AML-193 (cell line): ENCODE measurements at regions not wholly inside any gene's neighbourhood (a gene's known extent, or its start where the extent isn't known, plus 50 kb on each side); places are given as distances from the start of the nearest gene placed in this dataset.

Source experiments
- DNase-seq, 2 experiments: peaks; one replicate each; lab custom pipeline; 2025; lab: John Stamatoyannopoulos, UW

DNA sequence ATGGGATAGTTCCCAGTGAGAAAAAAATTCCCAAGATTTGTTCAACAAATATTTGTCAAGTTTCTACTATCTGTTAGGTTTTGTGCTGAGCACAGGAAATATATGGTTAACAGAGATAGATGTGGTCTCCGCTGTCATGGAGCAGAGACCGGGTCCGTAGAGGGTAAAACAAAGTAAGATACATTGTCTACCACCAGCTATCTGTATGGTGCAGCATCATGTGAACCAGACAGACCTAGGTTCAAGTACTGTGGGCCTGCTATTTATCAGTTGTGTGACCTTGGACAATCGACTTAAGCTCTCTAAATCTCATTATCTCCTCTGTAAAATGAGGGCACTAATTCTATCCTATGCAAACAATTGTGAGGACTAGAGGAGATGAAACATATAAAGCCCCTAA lies 109.8 kb downstream of the DUSP10 start:
- no peak for DNase-seq

DNA sequence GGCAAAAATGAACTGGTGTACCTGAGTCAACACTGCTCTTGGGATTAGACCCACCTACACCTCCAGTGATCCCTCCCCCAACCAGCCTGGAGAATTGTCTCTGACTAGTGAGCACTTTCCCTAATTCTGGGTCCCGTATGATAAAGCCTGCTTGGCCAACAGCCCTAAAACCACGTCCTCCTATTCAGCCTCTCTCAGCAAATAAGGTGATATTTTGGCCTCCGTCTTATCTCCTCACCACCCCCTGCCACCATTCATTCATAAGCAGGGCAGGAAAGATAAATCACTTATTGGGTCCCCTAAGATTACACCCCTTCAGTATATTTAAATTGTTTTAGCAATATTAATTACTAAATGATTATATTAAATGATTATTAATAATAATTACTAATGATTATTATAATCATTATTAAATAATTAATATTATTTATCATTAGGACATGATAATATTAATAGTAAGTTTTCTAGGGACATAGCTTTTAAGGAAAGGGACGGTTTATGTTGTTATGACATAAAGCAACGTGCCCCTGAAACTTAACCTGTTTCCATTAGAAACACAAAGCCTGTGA lies 108.0 kb downstream of the DUSP10 start:
- no peak for DNase-seq

DNA sequence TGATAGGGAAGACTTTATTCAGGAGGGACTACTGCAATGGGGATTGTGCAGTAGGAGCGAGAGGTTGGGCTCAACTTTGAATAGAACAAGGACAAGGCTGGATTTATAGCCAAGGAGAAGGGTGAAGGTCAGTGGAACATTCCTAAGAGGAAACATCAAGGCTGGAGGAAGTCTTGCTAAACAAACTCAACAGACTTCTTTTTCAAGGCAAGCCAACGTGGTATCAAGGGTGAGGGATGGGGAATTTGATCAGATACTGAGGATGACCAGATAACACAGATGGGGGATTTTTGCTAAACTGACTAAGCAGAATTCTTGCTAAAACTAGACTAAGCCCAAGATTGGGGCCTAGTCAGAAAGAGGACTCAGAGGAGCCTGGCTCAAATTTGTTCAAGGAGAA lies 107.3 kb downstream of the DUSP10 start:
- no peak for DNase-seq

DNA sequence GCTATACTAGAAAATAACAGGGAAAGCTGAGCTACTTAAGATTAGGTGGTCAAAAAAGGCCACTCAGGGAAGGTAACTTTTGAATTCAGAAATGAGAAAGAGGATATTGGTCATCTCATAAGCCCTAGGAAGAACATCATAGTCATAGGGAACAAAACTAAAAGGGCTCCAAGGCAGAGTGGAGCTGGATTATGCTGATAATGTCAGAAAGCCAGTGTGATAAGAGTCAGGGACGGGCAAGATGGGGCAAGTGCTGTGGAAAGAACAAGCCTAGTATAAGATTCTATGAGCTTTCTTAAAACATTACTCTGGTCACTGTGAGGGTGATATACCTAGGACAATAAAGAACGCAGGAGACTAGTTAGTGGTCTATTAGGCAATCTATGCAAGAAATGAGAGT lies 106.6 kb downstream of the DUSP10 start:
- no peak for DNase-seq

DNA sequence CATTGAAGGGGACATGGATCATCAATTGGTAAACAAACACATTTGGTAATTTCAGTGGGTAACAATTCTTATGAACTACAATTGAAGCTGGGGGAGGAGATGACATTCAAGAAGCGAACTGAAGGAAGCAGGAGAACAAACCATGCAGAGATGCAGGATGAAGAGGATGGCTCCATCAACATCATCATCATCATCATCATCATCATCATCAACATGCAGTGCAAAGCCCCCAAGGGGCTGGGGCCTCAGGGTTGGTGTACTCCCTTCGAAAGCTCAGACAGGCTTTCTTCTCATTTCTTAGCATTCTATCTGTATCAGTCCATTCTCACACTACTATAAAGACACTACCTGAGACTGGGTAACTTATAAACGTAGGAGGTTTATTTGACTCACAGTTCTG lies 105.8 kb downstream of the DUSP10 start:
- DNase-seq, result no peak

DNA sequence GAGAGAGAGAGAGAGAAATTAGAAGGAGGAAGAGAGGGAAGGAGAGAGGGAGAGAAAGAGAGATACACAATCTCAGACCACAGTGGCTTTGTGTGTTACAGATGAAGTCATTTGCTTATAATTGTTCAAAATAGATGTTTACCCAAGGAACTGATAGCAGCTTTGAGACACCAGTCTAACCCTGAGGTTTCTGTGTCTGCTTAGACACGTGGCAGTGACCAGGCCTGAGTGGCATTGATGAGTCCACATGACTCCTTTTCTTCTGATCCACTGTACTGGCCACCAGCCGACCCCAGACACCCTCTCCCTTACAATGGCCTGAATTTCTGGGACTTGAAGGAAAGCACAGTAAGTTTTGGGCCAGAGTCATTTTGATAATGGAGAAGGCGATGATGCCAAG lies 104.9 kb downstream of the DUSP10 start:
- no peak for DNase-seq

DNA sequence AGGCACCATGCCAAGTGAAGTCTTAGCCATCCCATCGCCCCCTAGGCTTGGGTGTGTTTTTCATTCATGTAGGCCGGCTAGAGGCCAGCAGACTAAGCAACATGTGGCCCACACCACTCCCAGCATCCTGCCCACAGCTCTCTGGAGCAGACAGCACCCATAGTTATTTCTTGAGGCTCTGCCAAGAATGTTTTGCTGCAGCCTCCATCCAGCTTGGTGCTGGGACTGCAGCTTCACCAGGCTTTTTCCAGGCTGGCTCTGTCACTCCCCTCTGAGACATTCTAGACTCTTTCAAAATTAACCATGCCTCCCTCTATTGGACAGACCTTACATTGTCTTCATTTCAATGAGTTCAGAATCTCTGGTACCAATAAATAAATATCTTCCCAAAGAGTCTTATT lies 104.2 kb downstream of the DUSP10 start:
- no peak for DNase-seq

DNA sequence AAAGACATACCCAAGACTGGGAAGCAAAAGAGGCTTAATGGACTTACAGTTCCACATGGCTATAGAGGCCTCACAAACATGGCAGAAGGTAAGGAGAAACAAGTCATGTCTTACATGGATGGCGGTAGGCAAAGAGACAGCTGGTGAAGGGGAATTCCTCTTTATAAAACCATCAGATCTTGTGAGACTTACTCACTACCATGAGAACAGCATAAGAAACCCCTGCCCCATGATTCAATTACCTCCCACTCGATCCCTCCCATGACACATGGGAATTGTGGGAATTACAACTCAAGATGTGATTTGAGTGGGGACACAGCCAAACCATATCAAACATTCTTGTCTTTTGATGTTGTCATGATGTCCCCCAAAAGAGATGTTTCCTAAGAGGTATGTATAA lies 103.3 kb downstream of the DUSP10 start:
- DNase-seq, result no peak

DNA sequence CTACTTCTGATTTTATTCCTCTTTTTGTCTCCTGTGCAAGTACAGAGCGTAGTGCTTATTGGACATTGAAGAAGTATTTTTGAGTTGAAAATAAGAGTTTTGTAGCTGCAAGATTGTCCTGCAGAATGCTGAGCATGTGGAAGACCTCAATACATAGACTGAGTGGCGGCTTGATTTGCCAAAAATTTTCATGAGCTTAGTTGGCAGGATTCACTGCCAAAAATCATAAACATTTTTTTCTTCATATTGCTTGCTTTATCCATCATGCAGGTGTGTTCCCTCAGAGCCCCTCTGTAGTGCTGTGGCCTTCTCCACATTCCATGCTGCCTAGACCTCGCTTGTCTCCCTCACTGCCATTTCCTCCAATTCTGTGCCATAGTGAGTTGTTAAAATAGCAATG lies 100.1 kb downstream of the DUSP10 start:
- DNase-seq, result no peak

DNA sequence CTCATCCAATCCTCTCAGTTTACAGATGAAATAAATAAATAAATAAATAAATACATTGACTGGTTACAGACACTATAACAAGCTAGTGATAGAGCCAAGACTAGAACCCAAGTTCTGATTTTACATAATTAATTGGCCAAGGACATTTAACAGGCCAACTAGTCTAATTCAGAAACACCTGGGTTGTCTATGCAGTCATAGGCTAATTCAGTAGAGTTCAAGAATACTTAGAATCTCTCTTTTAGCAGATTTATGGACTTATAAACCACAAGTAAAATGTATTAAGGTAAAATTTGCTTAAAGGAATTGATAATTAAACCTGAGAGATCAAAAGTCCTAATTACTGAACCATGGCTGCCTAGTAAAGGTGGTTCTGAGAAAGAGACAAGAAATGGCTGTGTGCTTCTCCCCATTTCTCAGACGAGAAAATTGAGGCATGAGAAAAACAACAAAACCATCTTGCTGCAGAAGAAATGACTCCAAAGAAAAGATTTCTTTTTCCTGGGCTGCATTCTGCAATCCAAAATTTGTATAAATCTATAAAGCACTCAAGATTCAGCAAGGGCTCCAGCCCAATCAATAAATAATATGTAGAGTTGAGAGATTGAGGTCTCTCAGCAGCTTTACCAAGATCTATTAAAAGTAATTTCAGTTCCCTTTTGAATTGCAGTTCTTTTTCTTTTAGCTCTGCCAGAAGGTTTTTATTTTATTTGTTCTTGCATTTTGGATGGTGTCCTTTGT lies 98.3 kb downstream of the DUSP10 start:
- DNase-seq, result no peak

DNA sequence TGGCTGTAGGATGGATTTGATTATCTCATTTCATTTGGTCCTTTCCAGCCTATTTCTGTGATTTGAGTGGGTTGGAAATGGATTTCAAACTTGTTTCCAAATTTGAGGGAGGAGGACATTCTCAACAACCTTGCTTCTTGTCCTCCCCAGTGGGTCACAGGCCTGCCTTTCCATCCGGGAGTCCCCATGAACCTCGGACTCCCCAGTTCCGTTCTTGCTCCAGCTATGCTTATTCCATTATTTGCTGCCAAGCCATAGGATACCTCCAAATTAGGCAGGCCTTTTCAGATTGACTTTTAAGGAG lies 97.8 kb downstream of the DUSP10 start:
- DNase-seq, result no peak

DNA sequence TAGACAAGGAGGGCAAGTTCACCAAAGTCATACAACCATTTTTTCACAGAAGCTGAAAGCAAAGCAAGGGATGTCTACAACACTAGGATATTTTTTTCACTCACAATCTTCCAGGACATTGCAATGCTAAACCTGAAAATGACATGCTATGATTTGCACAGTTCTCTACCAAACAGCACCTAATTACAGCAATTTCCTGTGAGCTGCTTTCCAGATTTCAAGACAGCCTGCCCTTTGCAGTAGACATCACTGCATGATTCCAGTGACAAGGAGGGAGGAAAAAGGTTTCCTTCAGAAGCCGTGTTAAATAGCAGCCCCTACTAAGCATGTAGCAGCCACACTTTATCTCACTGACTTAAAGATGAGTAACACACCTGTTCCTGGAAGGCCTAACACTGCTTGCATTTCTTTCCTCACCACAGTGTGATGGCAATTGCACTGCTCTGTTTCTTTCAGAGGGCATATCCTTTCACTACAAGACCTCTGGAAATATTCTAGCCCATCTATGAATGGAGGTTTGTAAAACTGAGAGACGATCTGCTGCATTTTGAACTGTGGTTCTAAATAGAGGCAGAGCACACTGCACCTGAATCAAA lies 97.1 kb downstream of the DUSP10 start:
- no peak for DNase-seq

DNA sequence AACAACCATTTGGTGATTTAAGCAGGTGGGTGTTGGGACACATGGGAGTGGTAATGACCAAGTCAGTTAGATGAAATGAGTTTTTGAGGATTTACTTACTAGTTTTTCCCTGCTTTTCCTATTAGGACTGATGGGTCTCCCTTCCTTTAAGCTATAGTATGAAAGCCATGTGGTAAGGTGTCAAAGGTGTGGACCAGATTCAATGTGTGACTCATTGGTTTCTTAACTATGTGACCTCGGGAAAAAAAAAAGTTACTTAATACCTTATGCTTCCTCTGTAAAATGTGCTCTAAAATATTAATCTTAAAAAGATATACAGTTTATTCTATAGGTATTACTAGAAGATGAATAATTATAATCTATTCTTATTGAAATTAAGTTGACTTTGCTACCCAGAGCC lies 93.7 kb downstream of the DUSP10 start:
- DNase-seq, result no peak
